ENCODE measurements at regions not wholly inside any gene's neighbourhood (a gene's known extent, or its start where the extent isn't known, plus 50 kb on each side); places are given as distances from the start of the nearest gene placed in this dataset.

DNA sequence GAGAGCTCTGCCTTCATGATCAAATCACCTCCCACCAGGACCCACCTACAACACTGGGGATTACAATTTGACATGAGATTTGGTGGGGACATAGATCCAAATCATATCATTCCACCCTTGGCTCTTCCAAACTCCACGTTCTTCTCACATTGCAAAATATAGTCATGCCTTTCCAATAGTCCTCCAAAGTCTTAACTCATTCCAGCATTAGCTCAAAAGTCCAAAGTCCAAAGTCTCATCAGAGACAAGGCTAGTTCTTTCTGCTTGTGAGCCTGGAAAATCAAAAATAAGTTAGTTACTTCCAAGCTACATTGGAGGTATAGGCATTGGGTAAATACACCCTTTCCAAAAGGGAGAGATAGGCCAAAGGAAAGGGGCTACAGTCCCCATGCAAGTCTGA lies 186.9 kb upstream of the PAPPA start (continued):
- no peak for TF ChIP-seq PRDM15 (CRISPR knock-in tag; IDR thresholded peaks at IDR 0.05)
- no peak for TF ChIP-seq IRF1 (CRISPR knock-in tag; IDR thresholded peaks at IDR 0.05)
- TF ChIP-seq, protein P1, sequence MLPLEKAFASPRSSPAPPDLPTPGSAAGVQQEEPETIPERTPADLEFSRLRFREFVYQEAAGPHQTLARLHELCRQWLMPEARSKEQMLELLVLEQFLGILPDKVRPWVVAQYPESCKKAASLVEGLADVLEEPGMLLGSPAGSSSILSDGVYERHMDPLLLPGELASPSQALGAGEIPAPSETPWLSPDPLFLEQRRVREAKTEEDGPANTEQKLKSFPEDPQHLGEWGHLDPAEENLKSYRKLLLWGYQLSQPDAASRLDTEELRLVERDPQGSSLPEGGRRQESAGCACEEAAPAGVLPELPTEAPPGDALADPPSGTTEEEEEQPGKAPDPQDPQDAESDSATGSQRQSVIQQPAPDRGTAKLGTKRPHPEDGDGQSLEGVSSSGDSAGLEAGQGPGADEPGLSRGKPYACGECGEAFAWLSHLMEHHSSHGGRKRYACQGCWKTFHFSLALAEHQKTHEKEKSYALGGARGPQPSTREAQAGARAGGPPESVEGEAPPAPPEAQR (CRISPR knock-in tag; IDR thresholded peaks at IDR 0.05) = no peak
- no peak for TF ChIP-seq ELF4 (CRISPR knock-in tag; IDR thresholded peaks at IDR 0.05; ENCODE audit: low read depth)

DNA sequence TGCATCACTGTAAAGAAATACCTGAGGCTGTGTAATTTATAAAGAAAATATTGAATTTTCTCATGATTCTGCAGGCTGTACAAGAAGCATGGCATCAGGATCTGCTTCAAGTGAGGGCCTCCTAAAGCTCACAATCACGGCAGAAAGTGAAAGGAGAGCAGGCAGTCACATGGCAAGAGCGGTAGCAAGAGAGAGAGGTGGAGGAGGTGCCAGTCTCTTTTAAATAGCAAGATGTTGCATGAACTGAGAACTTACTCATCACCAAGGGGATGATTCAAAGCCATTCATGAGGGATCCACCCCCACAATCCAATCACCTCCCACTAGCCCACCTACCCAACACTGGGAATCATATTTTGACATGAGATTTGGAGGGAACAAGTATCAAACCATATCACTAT lies 184.5 kb upstream of the PAPPA start:
- DNase-seq (ENCODE audit: low spot score) (no peak), ATAC-seq (no peak)
- peaks cover 22% of the 10 kb centered on the region for H3K36me3 Mint-ChIP-seq
- TF ChIP-seq TEAD4 (CRISPR knock-in tag; IDR thresholded peaks at IDR 0.05) = no peak
- CTCF ChIA-PET = no interaction called here
- peaks cover 46% of the 10 kb centered on the region for H3K9me3 Mint-ChIP-seq
- H3K27ac Mint-ChIP-seq = no peak overlapping the region
- H3K27me3 Mint-ChIP-seq (ENCODE audit: low read depth) = peaks cover 3% of the 10 kb centered on the region; the same call in 1 of the 2 replicates
- POLR2A ChIA-PET = no interaction called here
- no peak overlapping the region for H3K4me3 Mint-ChIP-seq
- H3K4me1 Mint-ChIP-seq = no peaks in the 10 kb centered on the region

GRCh38 chr9:115972362-115972761 lies 181.2 kb upstream of the PAPPA start:
- ChIA-PET CTCF (no interaction called here), POLR2A (no interaction called here)
- H3K9me3 Mint-ChIP-seq = peaks cover 19% of the 10 kb centered on the region
- no peak for ATAC-seq
- no peaks in the 10 kb centered on the region for H3K4me1 Mint-ChIP-seq
- H3K27ac Mint-ChIP-seq = no peak overlapping the region
- H3K4me3 Mint-ChIP-seq = no peak overlapping the region
- H3K36me3 Mint-ChIP-seq = peaks cover 10% of the 10 kb centered on the region
- TF ChIP-seq HMGXB4 (CRISPR knock-in tag; IDR thresholded peaks at IDR 0.05) (no peak), ZMAT4 (CRISPR knock-in tag; IDR thresholded peaks at IDR 0.05) (no peak), RELA (CRISPR knock-in tag; IDR thresholded peaks at IDR 0.05; ENCODE audit: borderline replicate concordance) (no peak), E2F5 (CRISPR knock-in tag; IDR thresholded peaks at IDR 0.05) (no peak), KAT7 (CRISPR knock-in tag; IDR thresholded peaks at IDR 0.05; ENCODE audit: borderline replicate concordance) (no peak), TP53 (CRISPR knock-in tag; IDR thresholded peaks at IDR 0.05) (no peak), NR3C1 (CRISPR knock-in tag; conservative IDR thresholded peaks at IDR 0.05; ENCODE audit: low read depth) (no peak), ZNF416 (CRISPR knock-in tag; IDR thresholded peaks at IDR 0.05) (no peak), ZNF121 (CRISPR knock-in tag; IDR thresholded peaks at IDR 0.05) (no peak)
- TF ChIP-seq, protein P2, sequence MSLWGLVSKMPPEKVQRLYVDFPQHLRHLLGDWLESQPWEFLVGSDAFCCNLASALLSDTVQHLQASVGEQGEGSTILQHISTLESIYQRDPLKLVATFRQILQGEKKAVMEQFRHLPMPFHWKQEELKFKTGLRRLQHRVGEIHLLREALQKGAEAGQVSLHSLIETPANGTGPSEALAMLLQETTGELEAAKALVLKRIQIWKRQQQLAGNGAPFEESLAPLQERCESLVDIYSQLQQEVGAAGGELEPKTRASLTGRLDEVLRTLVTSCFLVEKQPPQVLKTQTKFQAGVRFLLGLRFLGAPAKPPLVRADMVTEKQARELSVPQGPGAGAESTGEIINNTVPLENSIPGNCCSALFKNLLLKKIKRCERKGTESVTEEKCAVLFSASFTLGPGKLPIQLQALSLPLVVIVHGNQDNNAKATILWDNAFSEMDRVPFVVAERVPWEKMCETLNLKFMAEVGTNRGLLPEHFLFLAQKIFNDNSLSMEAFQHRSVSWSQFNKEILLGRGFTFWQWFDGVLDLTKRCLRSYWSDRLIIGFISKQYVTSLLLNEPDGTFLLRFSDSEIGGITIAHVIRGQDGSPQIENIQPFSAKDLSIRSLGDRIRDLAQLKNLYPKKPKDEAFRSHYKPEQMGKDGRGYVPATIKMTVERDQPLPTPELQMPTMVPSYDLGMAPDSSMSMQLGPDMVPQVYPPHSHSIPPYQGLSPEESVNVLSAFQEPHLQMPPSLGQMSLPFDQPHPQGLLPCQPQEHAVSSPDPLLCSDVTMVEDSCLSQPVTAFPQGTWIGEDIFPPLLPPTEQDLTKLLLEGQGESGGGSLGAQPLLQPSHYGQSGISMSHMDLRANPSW (CRISPR knock-in tag; conservative IDR thresholded peaks at IDR 0.05; ENCODE audit: low read depth) = no peak
- DNase-seq (ENCODE audit: low spot score) = no peak
- peaks cover 3% of the 10 kb centered on the region; the same call in 1 of the 2 replicates for H3K27me3 Mint-ChIP-seq (ENCODE audit: low read depth)
